NT2/D1 (cell line): ENCODE measurements at regions not wholly inside any gene's neighbourhood (a gene's known extent, or its start where the extent isn't known, plus 50 kb on each side); places are given as distances from the start of the nearest gene placed in this dataset.

Experiments used
- SUZ12 ChIP-seq: IDR thresholded peaks from 2 replicates; pipeline ENCODE4 v1.6.1; 2011; ENCODE audit not compliant: insufficient read length, insufficient read depth; ENCODE audit errors: extremely low read depth
- ZNF274 ChIP-seq: IDR thresholded peaks from 2 replicates; pipeline ENCODE4 v1.6.1; 2011; ENCODE audit warnings: mild to moderate bottlenecking, low read depth, low read length

GRCh38 chr4:61085534-61085933 lies 114.6 kb upstream of the ADGRL3 start:
- TF ChIP-seq ZNF274 (no peak), SUZ12 (no peak)
